HG02623 (cell line): ENCODE measurements at regions not wholly inside any gene's neighbourhood (a gene's known extent, or its start where the extent isn't known, plus 50 kb on each side); places are given as distances from the start of the nearest gene placed in this dataset.

ENCODE experiments used
- ATAC-seq: cut with Tn5 transposase; IDR thresholded peaks from one replicate; pipeline ENCODE4 v1.9.1; 2021; ENCODE audit warnings: moderate library complexity; ENCODE audit not compliant: unreplicated experiment

DNA sequence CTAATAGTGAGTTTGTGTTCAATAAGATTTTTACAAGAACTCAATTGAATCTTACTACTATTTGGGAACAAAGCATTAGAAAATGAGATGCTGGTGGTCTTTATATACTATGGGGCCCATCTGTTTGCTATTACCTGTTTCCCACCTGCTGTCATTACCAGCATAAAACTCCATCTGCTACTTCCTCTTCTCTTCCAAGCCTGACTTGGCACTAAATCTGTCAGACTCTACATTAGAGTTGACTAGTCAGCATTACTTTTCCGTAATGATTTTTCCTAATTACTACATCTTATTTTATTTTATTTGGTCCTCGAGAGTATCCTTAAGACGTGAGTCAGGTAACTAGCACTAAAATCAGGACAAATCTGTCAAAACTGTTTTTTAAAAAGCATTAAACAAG is 68.1 kb upstream of the KRR1 start:
- no peak for ATAC-seq

DNA sequence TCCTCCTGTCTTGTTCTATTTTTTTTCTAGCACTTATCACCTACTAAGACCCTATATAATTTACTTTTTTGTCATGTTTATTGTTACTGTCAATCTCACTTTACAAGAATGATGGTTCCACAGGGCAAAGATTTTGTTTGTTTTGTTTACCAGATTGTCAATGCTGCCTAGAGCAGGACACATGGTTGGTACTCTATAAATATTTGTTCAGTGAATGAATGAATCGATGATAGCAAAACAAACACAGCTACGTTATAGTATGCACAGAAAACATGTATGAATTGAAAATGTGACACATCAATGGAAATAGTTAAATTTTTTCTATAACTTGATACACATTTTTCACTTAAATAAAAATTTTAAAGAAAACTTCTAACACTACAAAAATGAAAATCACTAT is 67.1 kb upstream of the KRR1 start:
- no peak for ATAC-seq

DNA sequence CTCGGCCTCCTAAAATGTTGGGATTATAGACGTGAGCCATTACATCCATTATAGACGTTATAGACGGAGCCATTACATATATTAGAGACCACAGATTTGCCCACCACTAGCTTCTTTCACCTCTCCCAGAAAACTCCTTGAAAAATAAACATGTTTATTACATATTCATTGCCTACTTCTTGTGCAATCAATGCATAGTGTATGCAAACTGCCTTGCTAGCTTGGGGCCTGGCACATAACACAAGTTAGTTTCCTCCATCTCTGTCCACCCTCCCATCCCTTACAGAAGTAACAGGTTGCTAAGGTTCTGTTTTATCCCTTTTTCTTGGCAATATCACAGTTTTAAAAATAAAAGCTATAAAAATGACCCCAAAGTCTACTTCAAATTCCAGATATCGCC is 66.4 kb upstream of the KRR1 start:
- ATAC-seq: no peak

DNA sequence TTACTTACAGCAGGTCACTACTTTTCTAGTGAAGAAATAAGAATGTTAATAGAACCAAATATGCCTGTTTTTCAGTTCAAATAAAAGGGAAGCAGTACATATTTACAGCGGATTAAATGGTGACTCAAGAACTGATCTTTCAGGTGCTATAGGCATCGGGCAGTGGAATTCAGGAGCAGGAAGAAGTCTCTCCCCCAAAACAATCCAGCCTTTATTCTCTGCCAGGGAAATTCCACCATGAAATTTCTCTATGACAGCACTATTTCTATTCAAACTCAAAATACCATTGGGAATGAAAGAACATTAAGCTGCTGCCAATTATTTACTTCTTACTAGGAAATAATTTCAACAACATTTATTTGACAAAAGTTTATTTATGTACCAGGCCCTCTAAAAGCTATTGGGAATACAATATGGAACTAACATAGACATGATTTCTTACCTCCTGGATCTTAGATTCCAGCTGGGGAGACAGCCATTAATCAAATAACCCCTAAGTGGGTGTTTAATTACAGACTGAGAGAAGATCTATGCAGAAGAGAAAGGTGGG is 60.3 kb upstream of the KRR1 start:
- ATAC-seq: no peak

DNA sequence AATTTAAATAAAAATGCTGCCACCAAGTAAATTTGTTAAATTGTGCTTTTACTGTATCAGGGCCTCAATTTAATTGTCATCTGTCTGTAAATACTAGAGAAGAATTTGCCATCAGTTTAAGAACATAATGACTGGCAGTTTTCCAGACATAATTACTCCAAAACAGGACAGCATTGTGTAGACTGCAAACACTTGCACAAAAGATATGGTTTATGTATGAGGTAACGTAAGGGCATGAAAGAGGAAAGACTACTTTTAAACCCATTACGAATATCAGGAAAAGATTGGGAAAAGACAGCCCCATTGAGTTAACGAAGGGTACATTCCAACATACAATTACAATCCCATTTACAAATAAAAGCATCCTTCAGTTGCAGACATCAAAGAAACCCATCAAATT is 59.8 kb upstream of the KRR1 start:
- ATAC-seq: no peak

DNA sequence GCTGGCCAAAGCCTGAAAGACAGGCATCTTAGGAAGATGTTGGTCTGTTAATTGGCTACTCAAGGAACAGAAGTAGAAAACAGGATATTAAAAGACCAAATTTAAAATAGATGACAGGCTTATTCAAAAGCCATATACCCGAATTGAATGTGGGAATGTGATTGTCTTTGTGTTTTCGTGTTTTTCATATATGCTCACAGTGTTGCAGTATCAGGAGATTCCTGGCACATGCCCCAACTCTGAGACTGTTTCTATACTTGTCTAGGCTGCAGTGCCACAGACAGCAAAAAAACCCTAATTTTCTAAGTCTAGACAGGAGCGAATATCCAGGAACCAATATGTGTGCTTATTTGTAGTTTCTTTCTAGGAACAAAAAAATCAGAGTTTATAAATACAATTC is 57.4 kb upstream of the KRR1 start:
- ATAC-seq: no peak

DNA sequence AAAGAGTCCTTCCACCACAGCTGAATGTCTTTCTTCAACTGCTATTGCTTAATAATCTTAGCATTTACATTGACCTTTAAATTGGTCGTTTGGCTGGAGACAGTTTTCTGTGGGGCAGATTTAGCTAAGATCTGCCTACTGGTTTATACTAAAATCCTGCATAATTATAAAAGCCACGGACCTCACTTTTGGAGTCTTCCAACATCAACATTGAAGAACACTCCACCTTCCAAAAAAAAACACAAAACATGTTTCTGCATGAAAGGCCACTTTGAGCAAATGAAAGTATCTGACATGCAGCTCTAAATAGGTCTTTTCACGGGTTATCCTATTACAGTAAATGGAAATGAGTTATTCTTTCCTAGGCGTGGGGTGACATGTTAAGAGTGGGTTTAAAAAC is 57.0 kb upstream of the KRR1 start:
- no peak for ATAC-seq

DNA sequence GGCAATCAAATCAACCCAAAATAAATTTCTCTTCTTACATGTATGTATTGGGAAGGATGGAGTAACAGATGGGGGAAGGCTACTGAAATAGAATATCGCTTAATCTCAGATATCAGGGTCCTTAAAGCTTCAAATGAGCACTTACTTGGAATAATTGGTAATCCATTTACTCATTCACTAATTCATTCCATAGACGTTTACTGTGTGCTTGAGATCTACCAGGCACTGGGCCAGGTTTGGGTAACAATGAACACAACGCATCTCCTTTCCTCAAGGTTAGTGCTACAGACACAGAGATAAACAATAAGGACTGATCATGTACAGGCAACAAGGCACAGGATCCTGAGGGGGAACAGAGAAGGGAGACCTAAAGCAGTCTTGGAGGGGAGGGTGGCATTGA is 54.4 kb upstream of the KRR1 start:
- no peak for ATAC-seq

DNA sequence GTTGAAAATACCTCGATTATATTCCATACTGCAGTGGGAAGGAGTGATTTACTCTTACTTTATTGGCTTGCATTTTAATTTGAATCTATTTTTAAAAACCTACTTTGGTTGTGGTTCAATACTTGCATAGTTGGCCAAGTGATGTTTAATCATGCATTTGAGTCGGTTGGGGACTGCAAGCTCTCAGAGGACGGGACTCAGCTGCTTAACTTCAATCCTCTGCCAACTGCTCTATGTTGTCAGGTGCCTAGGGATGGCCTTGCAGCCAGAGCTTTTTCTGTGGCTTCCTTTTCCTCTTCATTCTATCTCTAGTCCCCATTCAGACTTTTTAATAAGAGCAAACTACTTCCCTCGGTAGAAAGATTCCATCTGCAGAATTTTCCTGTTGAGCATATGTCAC is 53.4 kb upstream of the KRR1 start:
- ATAC-seq: no peak

DNA sequence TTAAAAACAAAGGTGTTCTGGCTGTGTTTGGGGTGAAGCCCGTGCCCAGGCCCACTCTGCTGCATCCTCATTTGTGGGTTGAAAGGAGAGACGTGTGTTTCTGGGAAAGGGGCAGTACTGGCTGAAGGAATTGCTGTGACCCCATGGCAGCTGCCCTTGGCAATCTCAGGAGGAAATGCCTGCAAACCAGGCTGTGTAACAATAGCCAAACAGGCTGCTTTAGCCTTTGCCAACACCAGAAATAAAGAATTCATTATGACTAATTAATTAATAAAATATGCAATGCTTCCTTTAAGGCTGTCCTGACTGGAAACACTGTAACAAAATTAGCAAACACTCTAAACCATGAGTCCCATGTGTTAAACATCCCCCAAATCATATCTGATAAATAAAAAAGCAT is 53.0 kb upstream of the KRR1 start:
- no peak for ATAC-seq

DNA sequence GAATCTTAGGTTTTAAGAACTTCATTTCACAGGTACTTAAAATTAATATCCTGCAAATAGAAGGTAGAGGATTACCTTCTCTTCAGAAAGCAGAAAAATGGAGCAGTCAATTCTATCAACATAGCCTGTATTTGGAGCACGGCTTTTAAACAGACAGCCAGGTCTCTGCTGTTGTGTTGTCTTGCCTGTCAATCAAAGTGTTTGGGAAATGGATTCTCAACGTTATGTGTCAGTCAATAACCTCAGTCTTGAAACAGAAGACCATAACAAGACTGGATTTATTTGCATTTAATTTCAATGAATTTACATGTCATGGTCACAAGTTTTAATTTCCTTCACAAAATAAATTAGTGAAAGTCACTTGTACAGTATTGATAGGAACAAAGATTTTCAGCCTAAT is 51.9 kb upstream of the KRR1 start:
- ATAC-seq: no peak

DNA sequence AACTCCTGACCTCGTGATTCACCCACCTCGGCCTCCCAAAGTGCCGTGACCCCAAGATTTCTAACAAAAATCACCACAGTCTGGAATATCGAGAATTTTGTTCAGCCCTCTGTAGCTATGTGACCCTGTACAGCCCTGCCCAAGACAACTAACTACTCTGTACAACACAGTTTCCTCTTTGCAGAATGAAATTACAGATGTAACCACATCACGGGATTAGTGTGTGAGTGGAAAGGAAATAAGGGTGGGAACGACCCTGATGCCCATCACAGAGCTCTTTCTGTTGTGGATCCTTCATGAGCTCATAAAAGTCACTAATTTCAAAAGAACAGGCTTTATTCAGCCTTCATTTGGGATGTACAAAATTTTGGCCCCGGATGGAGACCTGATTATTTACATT is 50.5 kb upstream of the KRR1 start:
- ATAC-seq: no peak
